Endodermal cell (in vitro differentiated cells): ENCODE measurements at regions not wholly inside any gene's neighbourhood (a gene's known extent, or its start where the extent isn't known, plus 50 kb on each side); places are given as distances from the start of the nearest gene placed in this dataset.
A peak's percentile ranks its signal among the peaks of the same experiment; 100 is the strongest.
"Not testable (repeated sequence)": the region's sequence is repeated elsewhere in the genome, so short reads cannot be mapped to it uniquely, and the experiment has no call there.

Source experiments
- DNase-seq: peaks from one replicate; pipeline ENCODE4 v3.0.0-alpha.2; 2017
- H3K27ac ChIP-seq: 2 replicates; pipeline ENCODE4 v1.5.1; 2013; ENCODE audit warnings: mild to moderate bottlenecking, low read depth, low read length, moderate library complexity
- H3K27me3 ChIP-seq: 2 replicates; pipeline ENCODE4 v1.6.1; 2013; ENCODE audit warnings: mild to moderate bottlenecking, low read length, moderate library complexity; ENCODE audit not compliant: insufficient read depth, control insufficient read depth, poor library complexity, severe bottlenecking
- H3K36me3 ChIP-seq: 2 replicates; pipeline ENCODE4 v1.7.0; 2013; ENCODE audit warnings: mild to moderate bottlenecking, low read length, moderate library complexity; ENCODE audit not compliant: control insufficient read depth, insufficient read depth
- H3K4me1 ChIP-seq: one replicate; pipeline ENCODE4 v1.7.0; 2013; ENCODE audit warnings: low read length; ENCODE audit not compliant: control insufficient read depth, insufficient read depth
- H3K4me3 ChIP-seq: 2 replicates; pipeline ENCODE4 v1.5.1; 2013; ENCODE audit warnings: mild to moderate bottlenecking, low read length, moderate library complexity
- H3K9ac ChIP-seq: 2 replicates; pipeline ENCODE4 v1.6.1; 2013; ENCODE audit warnings: mild to moderate bottlenecking, low read length, moderate library complexity; ENCODE audit not compliant: poor library complexity, severe bottlenecking; ENCODE audit errors: extremely low read depth
- H3K9me3 ChIP-seq: 2 replicates; pipeline ENCODE4 v1.6.1; 2013; ENCODE audit warnings: mild to moderate bottlenecking, low read length, moderate library complexity; ENCODE audit not compliant: control insufficient read depth
- H3K27ac Mint-ChIP-seq: 2 replicates; pipeline ENCODE4 v1.8.0; 2020; ENCODE audit warnings: mixed read lengths
- H3K27me3 Mint-ChIP-seq: 2 replicates; pipeline ENCODE4 v1.8.0; 2021; ENCODE audit warnings: mild to moderate bottlenecking, mixed read lengths; ENCODE audit not compliant: insufficient read depth
- H3K36me3 Mint-ChIP-seq: 2 replicates; pipeline ENCODE4 v1.8.0; 2020; ENCODE audit warnings: low read depth, mixed read lengths
- H3K4me1 Mint-ChIP-seq: 2 replicates; pipeline ENCODE4 v1.8.0; 2020; ENCODE audit warnings: mixed read lengths
- H3K4me3 Mint-ChIP-seq: 2 replicates; pipeline ENCODE4 v1.8.0; 2020; ENCODE audit warnings: mild to moderate bottlenecking, moderate library complexity, mixed read lengths
- H3K9me3 Mint-ChIP-seq: 2 replicates; pipeline ENCODE4 v1.8.0; 2020; ENCODE audit warnings: mild to moderate bottlenecking, mixed read lengths
- WGBS, 2 experiments: methylation state at CpG; one replicate each; pipeline versions ENCODE4 v1.1.5 to v1.1.7; 2013; ENCODE audit warnings: missing lambda C conversion rate in 2 of 2, mixed read lengths in 1 of 2; ENCODE audit not compliant: insufficient coverage in 1 of 2, insufficient read length in 1 of 2; 5-methylcytosine and 5-hydroxymethylcytosine counted together
- TF ChIP-seq, protein P1 (sequence below): fragments of 200-600 bp; sonication (generic); conservative IDR thresholded peaks from 2 replicates; pipeline ENCODE4 v1.5.0; 2021; ENCODE audit warnings: antibody characterized with exemption, mild to moderate bottlenecking

GRCh38 chr12:25889185-25889584 lies 69.3 kb upstream of the RASSF8 start:
- peaks cover 47% of the 10 kb centered on the region for H3K4me1 Mint-ChIP-seq
- peak overlapping the region; percentile 41 for H3K4me3 ChIP-seq

DNA sequence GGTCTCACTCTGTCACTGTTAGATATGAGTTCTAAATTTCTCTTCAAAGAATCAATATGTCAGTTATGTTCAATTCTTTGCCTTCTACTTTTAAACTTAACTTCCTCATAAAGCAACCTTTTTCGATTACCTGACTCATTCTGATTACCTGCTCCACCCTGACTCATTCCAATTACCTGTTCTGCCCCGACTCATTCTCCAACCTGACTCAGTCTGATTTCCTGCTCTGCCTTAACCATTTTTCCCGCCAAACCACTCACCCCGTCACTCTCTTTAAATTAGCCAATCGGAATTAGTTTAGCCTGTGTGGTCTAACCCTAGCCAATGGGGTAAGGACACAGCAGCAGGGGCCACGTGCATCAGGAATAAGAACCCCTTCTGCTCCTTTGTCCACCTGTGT lies 67.4 kb upstream of the RASSF8 start:
- not testable (repeated sequence) for H3K9ac ChIP-seq, H3K4me1 ChIP-seq, H3K4me3 Mint-ChIP-seq, H3K36me3 ChIP-seq, H3K36me3 Mint-ChIP-seq, H3K27me3 Mint-ChIP-seq, H3K27me3 ChIP-seq, DNase-seq, H3K27ac ChIP-seq, H3K27ac Mint-ChIP-seq
- Mint-ChIP-seq H3K9me3 (peaks cover 19% of the 10 kb centered on the region), H3K4me1 (peaks cover 32% of the 10 kb centered on the region)
- WGBS, 2 experiments = 95 to 97% methylated on average over 5 to 6 of the region's 6 CpGs
- H3K4me3 ChIP-seq = peak overlapping the region; percentile 47
- peaks cover 32% of the 10 kb centered on the region for H3K9me3 ChIP-seq

More at GRCh38 chr12:25889185-25889584, 69.3 kb upstream of the RASSF8 start:
- H3K27ac ChIP-seq = no peak overlapping the region
- peaks cover 32% of the 10 kb centered on the region for H3K9me3 ChIP-seq
- H3K9me3 Mint-ChIP-seq = peaks cover 19% of the 10 kb centered on the region
- TF ChIP-seq, protein P1, sequence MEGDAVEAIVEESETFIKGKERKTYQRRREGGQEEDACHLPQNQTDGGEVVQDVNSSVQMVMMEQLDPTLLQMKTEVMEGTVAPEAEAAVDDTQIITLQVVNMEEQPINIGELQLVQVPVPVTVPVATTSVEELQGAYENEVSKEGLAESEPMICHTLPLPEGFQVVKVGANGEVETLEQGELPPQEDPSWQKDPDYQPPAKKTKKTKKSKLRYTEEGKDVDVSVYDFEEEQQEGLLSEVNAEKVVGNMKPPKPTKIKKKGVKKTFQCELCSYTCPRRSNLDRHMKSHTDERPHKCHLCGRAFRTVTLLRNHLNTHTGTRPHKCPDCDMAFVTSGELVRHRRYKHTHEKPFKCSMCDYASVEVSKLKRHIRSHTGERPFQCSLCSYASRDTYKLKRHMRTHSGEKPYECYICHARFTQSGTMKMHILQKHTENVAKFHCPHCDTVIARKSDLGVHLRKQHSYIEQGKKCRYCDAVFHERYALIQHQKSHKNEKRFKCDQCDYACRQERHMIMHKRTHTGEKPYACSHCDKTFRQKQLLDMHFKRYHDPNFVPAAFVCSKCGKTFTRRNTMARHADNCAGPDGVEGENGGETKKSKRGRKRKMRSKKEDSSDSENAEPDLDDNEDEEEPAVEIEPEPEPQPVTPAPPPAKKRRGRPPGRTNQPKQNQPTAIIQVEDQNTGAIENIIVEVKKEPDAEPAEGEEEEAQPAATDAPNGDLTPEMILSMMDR = no peak
- peaks cover 6% of the 10 kb centered on the region for H3K36me3 Mint-ChIP-seq
- 75 to 88% methylated on average over 4 to 6 of the region's 6 CpGs for WGBS, 2 experiments
- no peak for DNase-seq
- no peaks in the 10 kb centered on the region for H3K27me3 Mint-ChIP-seq
- no peaks in the 10 kb centered on the region for H3K27me3 ChIP-seq
- H3K27ac Mint-ChIP-seq = no peak overlapping the region
- peaks cover 12% of the 10 kb centered on the region for H3K4me1 ChIP-seq
- H3K36me3 ChIP-seq = no peaks in the 10 kb centered on the region
- no peak overlapping the region for H3K4me3 Mint-ChIP-seq
- no peak overlapping the region for H3K9ac ChIP-seq

DNA sequence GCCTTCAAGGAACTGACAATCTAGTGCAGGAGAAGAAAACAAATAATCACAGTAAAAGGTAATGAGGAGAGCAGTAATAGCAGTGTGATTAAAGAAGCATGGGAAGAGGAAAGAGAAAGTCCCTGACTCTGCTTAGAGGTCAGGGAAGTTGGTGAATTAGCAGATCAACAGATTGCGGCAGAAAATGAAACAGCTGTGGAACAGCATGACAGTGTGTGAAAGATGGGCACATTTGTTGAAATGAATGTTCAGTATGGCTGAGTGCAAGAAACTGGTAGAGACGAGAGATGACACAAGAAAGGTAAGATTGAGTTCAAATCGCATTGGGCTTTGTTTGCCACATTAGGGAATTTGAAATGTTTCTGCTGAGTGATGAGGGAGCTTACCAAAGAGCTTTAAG lies 63.7 kb upstream of the RASSF8 start:
- no peak overlapping the region for H3K4me3 ChIP-seq
- no peaks in the 10 kb centered on the region for H3K27me3 ChIP-seq
- H3K27ac ChIP-seq = no peak overlapping the region
- no peak overlapping the region for H3K9ac ChIP-seq
- H3K9me3 Mint-ChIP-seq = peaks cover 38% of the 10 kb centered on the region
- peaks cover 1% of the 10 kb centered on the region for H3K4me1 Mint-ChIP-seq
- WGBS, 2 experiments = 93 to 95% methylated on average over 3 of the region's 3 CpGs
- no peaks in the 10 kb centered on the region for H3K4me1 ChIP-seq
- H3K27ac Mint-ChIP-seq = no peak overlapping the region
- H3K27me3 Mint-ChIP-seq = no peaks in the 10 kb centered on the region
- TF ChIP-seq, protein P1 = no peak
- no peak for DNase-seq
- peaks cover 39% of the 10 kb centered on the region for H3K9me3 ChIP-seq
- H3K4me3 Mint-ChIP-seq = no peak overlapping the region
- H3K36me3 ChIP-seq = no peaks in the 10 kb centered on the region
- peaks cover 12% of the 10 kb centered on the region for H3K36me3 Mint-ChIP-seq

- Histone ChIP-seq H3K4me1 (no peaks in the 10 kb centered on the region), H3K9me3 (peaks cover 17% of the 10 kb centered on the region), H3K27me3 (no peaks in the 10 kb centered on the region), H3K27ac (no peak overlapping the region), H3K36me3 (no peaks in the 10 kb centered on the region), H3K4me3 (no peak overlapping the region), H3K9ac (no peak overlapping the region)
- TF ChIP-seq, protein P1 = no peak
- DNase-seq = no peak
- Mint-ChIP-seq H3K27ac (no peak overlapping the region), H3K9me3 (peaks cover 27% of the 10 kb centered on the region), H3K27me3 (no peaks in the 10 kb centered on the region), H3K4me1 (no peaks in the 10 kb centered on the region), H3K4me3 (no peak overlapping the region), H3K36me3 (peaks cover 6% of the 10 kb centered on the region)
- 80 to 93% methylated on average over 2 of the region's 2 CpGs for WGBS, 2 experiments
These were observed 61.5 kb upstream of the RASSF8 start for GRCh38 chr12:25896981-25897380.
